ENCODE measurements at regions not wholly inside any gene's neighbourhood (a gene's known extent, or its start where the extent isn't known, plus 50 kb on each side); places are given as distances from the start of the nearest gene placed in this dataset.

- Histone ChIP-seq H3K18ac (ENCODE audit: insufficient read length, low read depth, low read length) (no peak overlapping the region), H3K9me3 (ENCODE audit: control insufficient read depth, low read depth, low read length) (no peaks in the 10 kb centered on the region), H3K23ac (ENCODE audit: insufficient read length, low read depth, low read length) (no peak overlapping the region), H3K4me2 (ENCODE audit: insufficient read depth, insufficient read length, low read length) (no peak overlapping the region), H2BK15ac (ENCODE audit: low read depth, low read length) (no peak overlapping the region), H4K20me1 (ENCODE audit: control insufficient read depth, insufficient read depth, insufficient read length) (no peaks in the 10 kb centered on the region), H2BK5ac (ENCODE audit: insufficient read length, low read length) (no peak overlapping the region), H2BK20ac (ENCODE audit: low read depth, low read length, poor library complexity, severe bottlenecking) (no peak overlapping the region), H2AFZ (ENCODE audit: low read length) (no peak overlapping the region), H3K79me1 (ENCODE audit: insufficient read depth, low read depth, low read length, poor library complexity, severe bottlenecking) (no peaks in the 10 kb centered on the region), H3K27me3 (ENCODE audit: insufficient read depth, low read length) (0 out of 2 replicates have a peak, but pooled peaks cover 2% of the 10 kb centered on the region), H4K91ac (ENCODE audit: insufficient read length, low read depth, low read length) (no peak overlapping the region), H2AK5ac (ENCODE audit: insufficient read length, low read length) (no peak overlapping the region), H3K14ac (ENCODE audit: insufficient read depth, low read length) (no peak overlapping the region), H3K9ac (ENCODE audit: extremely low read depth, insufficient read length, low read length) (no peak overlapping the region), H4K8ac (replicated peaks; ENCODE audit: insufficient read length, low read depth, low read length) (no peak overlapping the region), H3T11ph (ENCODE audit: low read length) (no peak overlapping the region), H3K27ac (ENCODE audit: insufficient read length, low read depth, low read length) (no peak overlapping the region), H3K56ac (ENCODE audit: insufficient read length, low read depth, low read length) (no peak overlapping the region), H2BK120ac (ENCODE audit: low read depth, low read length, poor library complexity, severe bottlenecking) (no peak overlapping the region), H3K79me2 (ENCODE audit: insufficient read depth, low read length) (no peaks in the 10 kb centered on the region), H2BK12ac (ENCODE audit: insufficient read length, low read depth, low read length) (no peak overlapping the region), H3K4ac (ENCODE audit: low read depth, low read length) (no peak overlapping the region), H3K23me2 (ENCODE audit: insufficient read length, low read depth, low read length, poor library complexity, severe bottlenecking) (no peaks in the 10 kb centered on the region), H4K5ac (ENCODE audit: insufficient read length, low read depth, low read length) (no peak overlapping the region), H3K4me1 (ENCODE audit: insufficient read depth, low read length) (no peaks in the 10 kb centered on the region)
- Mint-ChIP-seq H3K27me3 (ENCODE audit: low read depth) (peaks cover 8% of the 10 kb centered on the region), H3K36me3 (ENCODE audit: insufficient read depth in 1 of 3, low read depth in 3 of 3) (no peaks in the 10 kb centered on the region), H3K27ac (no peak overlapping the region), H3K9me3 (no peaks in the 10 kb centered on the region), H3K4me1 (peaks cover 2 to 3% of the 10 kb centered on the region in 2 experiments), H3K4me3 (no peak overlapping the region)
- DNase-seq, result no peak
- WGBS (ENCODE audit: extremely low coverage, insufficient read length, low lambda C conversion rate), result no CpG with 5 or more reads among the region's 2 CpGs
- no peak for TF ChIP-seq CTCF (conservative IDR thresholded peaks at IDR 0.05)
Observed at GRCh38 chr3:139203752-139204151, 140.1 kb upstream of the MRPS22 start.
